GM12891 (cell line): ENCODE measurements at regions not wholly inside any gene's neighbourhood (a gene's known extent, or its start where the extent isn't known, plus 50 kb on each side); places are given as distances from the start of the nearest gene placed in this dataset.

Experiments
- POLR2A ChIP-seq: IDR thresholded peaks from 2 replicates; pipeline ENCODE4 v1.6.1; 2011; ENCODE audit warnings: low read depth, low read length, control low read depth
- POLR2AphosphoS5 ChIP-seq: IDR thresholded peaks from 2 replicates; pipeline ENCODE4 v1.6.1; 2011; ENCODE audit warnings: low read depth, low read length, control low read depth
- POU2F2 ChIP-seq: IDR thresholded peaks from 2 replicates; pipeline ENCODE4 v1.6.1; 2011; ENCODE audit warnings: low read depth, mild to moderate bottlenecking, control low read depth, low read length, moderate library complexity

DNA sequence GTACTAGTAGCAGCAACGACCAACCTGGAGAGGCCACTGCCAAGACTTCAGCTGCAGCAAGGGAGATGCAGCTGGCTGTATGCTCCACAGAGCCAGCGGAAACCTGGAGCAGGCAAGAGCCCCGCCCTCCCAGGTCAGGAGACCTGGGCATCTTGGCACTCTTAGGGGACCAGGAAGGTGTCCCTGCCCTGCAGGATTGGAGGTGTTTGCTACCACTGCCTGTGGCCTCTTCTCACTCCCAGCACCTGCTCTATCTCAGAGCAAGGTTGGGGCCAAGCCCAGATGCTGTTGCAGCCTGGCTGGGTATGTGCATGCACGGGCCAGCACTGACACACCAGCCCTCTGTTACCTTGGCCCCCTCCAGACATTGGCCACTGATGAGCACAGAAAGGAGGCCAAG lies 1512.8 kb downstream of the REEP3 start:
- TF ChIP-seq POLR2A (no peak), POLR2AphosphoS5 (no peak), POU2F2 (no peak)
